Astrocyte (in vitro differentiated cells and primary cell): ENCODE measurements at regions not wholly inside any gene's neighbourhood (a gene's known extent, or its start where the extent isn't known, plus 50 kb on each side); places are given as distances from the start of the nearest gene placed in this dataset.

Experiments
- DNase-seq: peaks from one replicate; pipeline ENCODE4 v3.0.0-alpha.2; 2010; ENCODE audit warnings: low read depth
- FAIRE-seq: peaks from 2 replicates; lab custom pipeline; 2011; peaks lifted over from hg19 to GRCh38; lab: Jason Lieb, UNC
- H2AFZ ChIP-seq: 2 replicates; pipeline ENCODE4 v1.6.0; 2012; ENCODE audit warnings: low read depth, low read length, inconsistent platforms
- H3K27ac ChIP-seq: 2 replicates; pipeline ENCODE4 v1.5.1; 2011; ENCODE audit warnings: low read depth, low read length, inconsistent platforms
- H3K27me3 ChIP-seq: 2 replicates; pipeline ENCODE4 v1.6.0; 2011; ENCODE audit warnings: low read length, inconsistent platforms; ENCODE audit not compliant: insufficient read depth
- H3K36me3 ChIP-seq: 2 replicates; pipeline ENCODE4 v1.5.1; 2011; ENCODE audit warnings: low read length, inconsistent platforms; ENCODE audit not compliant: insufficient read depth
- H3K4me1 ChIP-seq: 2 replicates; pipeline ENCODE4 v1.5.1; 2011; ENCODE audit warnings: low read length, inconsistent platforms; ENCODE audit not compliant: insufficient read depth
- H3K4me2 ChIP-seq: 2 replicates; pipeline ENCODE4 v1.6.0; 2012; ENCODE audit warnings: low read length, inconsistent platforms
- H3K4me3 ChIP-seq: 2 replicates; pipeline ENCODE4 v1.5.1; 2011; ENCODE audit warnings: low read depth, mild to moderate bottlenecking, low read length, inconsistent platforms; ENCODE audit not compliant: insufficient read depth
- H3K79me2 ChIP-seq: 2 replicates; pipeline ENCODE4 v1.6.0; 2012; ENCODE audit warnings: mild to moderate bottlenecking, low read length, inconsistent platforms; ENCODE audit not compliant: insufficient read depth
- H3K9ac ChIP-seq: 2 replicates; pipeline ENCODE4 v1.6.0; 2012; ENCODE audit warnings: mild to moderate bottlenecking, low read length, inconsistent platforms
- H3K9me3 ChIP-seq: 2 replicates; pipeline ENCODE4 v1.5.1; 2012; ENCODE audit warnings: low read depth, mild to moderate bottlenecking, low read length, inconsistent platforms; ENCODE audit not compliant: insufficient read depth
- H4K20me1 ChIP-seq: 2 replicates; pipeline ENCODE4 v1.6.0; 2012; ENCODE audit warnings: low read length, inconsistent platforms; ENCODE audit not compliant: insufficient read depth
- H3K27ac Mint-ChIP-seq: one replicate; pipeline ENCODE4 v1.8.0; 2021; ENCODE audit warnings: mild to moderate bottlenecking, mixed read lengths; ENCODE audit not compliant: unreplicated experiment
- H3K27me3 Mint-ChIP-seq: one replicate; pipeline ENCODE4 v1.8.0; 2021; ENCODE audit warnings: low read depth, mixed read lengths; ENCODE audit not compliant: unreplicated experiment
- H3K36me3 Mint-ChIP-seq: one replicate; pipeline ENCODE4 v1.8.0; 2021; ENCODE audit warnings: low read depth, mixed read lengths; ENCODE audit not compliant: unreplicated experiment
- H3K4me1 Mint-ChIP-seq: one replicate; pipeline ENCODE4 v1.8.0; 2021; ENCODE audit warnings: low read depth, mixed read lengths; ENCODE audit not compliant: unreplicated experiment
- H3K4me3 Mint-ChIP-seq: one replicate; pipeline ENCODE4 v1.8.0; 2021; ENCODE audit warnings: mild to moderate bottlenecking, moderate library complexity, mixed read lengths; ENCODE audit not compliant: unreplicated experiment
- H3K9me3 Mint-ChIP-seq: one replicate; pipeline ENCODE4 v1.8.0; 2021; ENCODE audit warnings: mild to moderate bottlenecking, mixed read lengths; ENCODE audit not compliant: unreplicated experiment
- EZH2 ChIP-seq: IDR thresholded peaks from 2 replicates; pipeline ENCODE4 v1.6.1; 2012; ENCODE audit warnings: mild to moderate bottlenecking, low read length, inconsistent platforms; ENCODE audit not compliant: insufficient read depth
- TF ChIP-seq, protein P1 (sequence below): IDR thresholded peaks from 2 replicates; pipeline ENCODE4 v1.5.1; 2011; ENCODE audit warnings: low read depth, mild to moderate bottlenecking, inconsistent platforms, low read length, moderate library complexity; ENCODE audit not compliant: insufficient read depth

DNA sequence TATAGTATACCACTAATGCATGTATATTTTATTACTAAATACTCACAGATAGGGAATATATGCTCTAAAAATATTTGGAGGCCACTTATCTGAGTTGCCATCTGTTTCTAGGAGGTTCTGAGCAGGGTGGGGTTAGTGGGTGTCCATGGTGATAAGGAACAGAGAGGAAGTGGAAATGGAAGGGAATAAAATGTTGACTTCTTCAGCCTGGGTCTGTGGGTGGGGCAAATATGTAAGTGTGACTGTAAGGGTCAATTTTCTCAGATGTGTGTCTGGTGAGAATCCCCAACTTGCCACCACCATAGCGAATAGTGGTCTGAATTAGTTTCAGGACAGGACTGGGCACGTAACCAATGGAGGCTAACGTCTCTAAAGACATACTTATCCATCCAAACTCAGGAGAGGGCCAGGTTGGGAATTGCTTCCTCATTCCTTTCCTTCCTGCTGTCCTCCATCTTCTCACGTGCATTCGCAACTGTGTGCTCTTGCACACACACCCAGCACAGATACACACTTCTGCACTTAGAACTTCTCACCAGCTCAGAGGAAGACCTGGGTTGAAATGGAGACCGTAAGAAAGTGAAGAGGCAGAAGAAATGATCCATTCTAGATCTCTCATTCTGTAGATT, 54.2 kb upstream of the GZMB start:
- DNase-seq (no peak), FAIRE-seq (no peak)
- no peak overlapping the region for H3K27ac Mint-ChIP-seq
- Histone ChIP-seq H3K4me3 (no peak overlapping the region), H3K4me2 (no peak overlapping the region), H3K27me3 (no peaks in the 10 kb centered on the region), H3K27ac (no peak overlapping the region), H3K79me2 (no peaks in the 10 kb centered on the region), H3K9me3 (peaks cover 2% of the 10 kb centered on the region), H4K20me1 (no peaks in the 10 kb centered on the region), H3K9ac (no peak overlapping the region), H3K4me1 (no peaks in the 10 kb centered on the region), H3K36me3 (no peaks in the 10 kb centered on the region), H2AFZ (no peak overlapping the region)
- H3K27me3 Mint-ChIP-seq = no peaks in the 10 kb centered on the region
- H3K36me3 Mint-ChIP-seq = no peaks in the 10 kb centered on the region
- H3K4me3 Mint-ChIP-seq = no peak overlapping the region
- no peaks in the 10 kb centered on the region for H3K9me3 Mint-ChIP-seq
- TF ChIP-seq EZH2 = no peak
- TF ChIP-seq, protein P1, sequence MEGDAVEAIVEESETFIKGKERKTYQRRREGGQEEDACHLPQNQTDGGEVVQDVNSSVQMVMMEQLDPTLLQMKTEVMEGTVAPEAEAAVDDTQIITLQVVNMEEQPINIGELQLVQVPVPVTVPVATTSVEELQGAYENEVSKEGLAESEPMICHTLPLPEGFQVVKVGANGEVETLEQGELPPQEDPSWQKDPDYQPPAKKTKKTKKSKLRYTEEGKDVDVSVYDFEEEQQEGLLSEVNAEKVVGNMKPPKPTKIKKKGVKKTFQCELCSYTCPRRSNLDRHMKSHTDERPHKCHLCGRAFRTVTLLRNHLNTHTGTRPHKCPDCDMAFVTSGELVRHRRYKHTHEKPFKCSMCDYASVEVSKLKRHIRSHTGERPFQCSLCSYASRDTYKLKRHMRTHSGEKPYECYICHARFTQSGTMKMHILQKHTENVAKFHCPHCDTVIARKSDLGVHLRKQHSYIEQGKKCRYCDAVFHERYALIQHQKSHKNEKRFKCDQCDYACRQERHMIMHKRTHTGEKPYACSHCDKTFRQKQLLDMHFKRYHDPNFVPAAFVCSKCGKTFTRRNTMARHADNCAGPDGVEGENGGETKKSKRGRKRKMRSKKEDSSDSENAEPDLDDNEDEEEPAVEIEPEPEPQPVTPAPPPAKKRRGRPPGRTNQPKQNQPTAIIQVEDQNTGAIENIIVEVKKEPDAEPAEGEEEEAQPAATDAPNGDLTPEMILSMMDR = no peak
- H3K4me1 Mint-ChIP-seq = peaks cover 3% of the 10 kb centered on the region
